Activated CD4-positive, alpha-beta T cell treated with anti-CD3 and anti-CD28 coated beads, Interleukin-2, amount 10 ng/mL, durations not matched to agents 7 days and 5 days (primary cell): ENCODE measurements at regions not wholly inside any gene's neighbourhood (a gene's known extent, or its start where the extent isn't known, plus 50 kb on each side); places are given as distances from the start of the nearest gene placed in this dataset.

ENCODE experiments used
- CTCF ChIA-PET: fragments of 350-600 bp; sonication (Branson Sonifier 250); formaldehyde crosslinking; loops from one replicate; lab custom pipeline; 2021; ENCODE audit warnings: antibody characterized with exemption; lab: Charles Lee
- POLR2A ChIA-PET: fragments of 350-600 bp; sonication (Branson Sonifier 250); formaldehyde crosslinking; loops from one replicate; lab custom pipeline; 2021; ENCODE audit warnings: antibody characterized with exemption; lab: Charles Lee
- DNase-seq: peaks from one replicate; pipeline ENCODE4 v3.0.0-alpha.2; 2020
- H3K27ac Mint-ChIP-seq: one replicate; pipeline ENCODE4 v1.8.0; 2021; ENCODE audit warnings: mild to moderate bottlenecking, moderate library complexity, mixed read lengths
- H3K27me3 Mint-ChIP-seq: one replicate; pipeline ENCODE4 v1.8.0; 2021; ENCODE audit warnings: mixed read lengths
- H3K36me3 Mint-ChIP-seq: one replicate; pipeline ENCODE4 v1.8.0; 2021; ENCODE audit warnings: low read depth, mixed read lengths
- H3K4me1 Mint-ChIP-seq: one replicate; pipeline ENCODE4 v1.8.0; 2021; ENCODE audit warnings: mixed read lengths
- H3K4me3 Mint-ChIP-seq: one replicate; pipeline ENCODE4 v1.8.0; 2021; ENCODE audit warnings: mild to moderate bottlenecking, moderate library complexity, mixed read lengths
- H3K9me3 Mint-ChIP-seq: one replicate; pipeline ENCODE4 v1.8.0; 2021; ENCODE audit warnings: mixed read lengths

GRCh38 chr2:18182861-18183260 lies 304.4 kb downstream of the KCNS3 start:
- Mint-ChIP-seq H3K4me3 (no peak overlapping the region), H3K36me3 (no peaks in the 10 kb centered on the region), H3K27me3 (peaks cover 2% of the 10 kb centered on the region), H3K4me1 (no peaks in the 10 kb centered on the region), H3K27ac (no peak overlapping the region), H3K9me3 (no peaks in the 10 kb centered on the region)
- ChIA-PET CTCF (no interaction called here), POLR2A (no interaction called here)
- DNase-seq = no peak

GRCh38 chr2:18180912-18181311 lies 302.4 kb downstream of the KCNS3 start:
- DNase-seq = no peak
- Mint-ChIP-seq H3K4me1 (no peaks in the 10 kb centered on the region), H3K9me3 (no peaks in the 10 kb centered on the region), H3K27me3 (peaks cover 2% of the 10 kb centered on the region), H3K36me3 (no peaks in the 10 kb centered on the region), H3K4me3 (no peak overlapping the region), H3K27ac (no peak overlapping the region)
- POLR2A ChIA-PET = no interaction called here
- CTCF ChIA-PET = no interaction called here

DNA sequence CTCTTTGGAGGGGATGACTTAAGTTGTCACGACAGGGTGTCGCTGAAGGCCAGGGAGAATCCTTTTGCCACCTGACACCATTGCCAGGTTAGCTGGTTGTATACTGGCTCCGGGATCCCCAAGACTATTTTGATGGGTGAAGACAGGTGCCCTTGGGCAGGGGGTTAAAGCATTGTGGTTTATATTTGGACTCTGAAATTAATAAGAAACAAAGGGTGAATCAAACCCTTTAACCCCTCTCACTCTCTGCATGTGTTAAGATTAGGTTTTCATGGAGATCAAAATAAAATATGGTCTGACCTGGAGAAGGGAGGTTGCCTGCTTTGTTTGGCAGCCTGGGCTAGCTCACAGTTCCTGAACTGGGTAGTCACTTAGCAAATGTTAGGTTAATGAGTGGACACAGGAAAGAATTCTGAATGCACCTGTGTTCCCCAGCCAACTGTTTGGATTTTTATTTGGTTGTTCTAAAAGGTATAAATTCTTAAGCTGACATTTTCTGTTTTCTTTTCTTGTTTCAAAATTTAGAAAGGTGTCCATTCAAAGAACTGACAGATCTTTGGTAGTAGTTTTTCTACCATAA lies 301.7 kb downstream of the KCNS3 start:
- POLR2A ChIA-PET = no interaction called here
- peaks cover 2% of the 10 kb centered on the region for H3K27me3 Mint-ChIP-seq
- CTCF ChIA-PET = no interaction called here
- H3K27ac Mint-ChIP-seq = no peak overlapping the region
- H3K9me3 Mint-ChIP-seq = no peaks in the 10 kb centered on the region
- no peaks in the 10 kb centered on the region for H3K4me1 Mint-ChIP-seq
- no peak overlapping the region for H3K4me3 Mint-ChIP-seq
- H3K36me3 Mint-ChIP-seq = no peaks in the 10 kb centered on the region
- DNase-seq = no peak

- peak; percentile 56 for DNase-seq
- no peak overlapping the region for H3K4me3 Mint-ChIP-seq
- POLR2A ChIA-PET = no interaction called here
- H3K27ac Mint-ChIP-seq = no peak overlapping the region
- no peaks in the 10 kb centered on the region for H3K36me3 Mint-ChIP-seq
- no peaks in the 10 kb centered on the region for H3K9me3 Mint-ChIP-seq
- CTCF ChIA-PET = no interaction called here
- H3K4me1 Mint-ChIP-seq = no peaks in the 10 kb centered on the region
- H3K27me3 Mint-ChIP-seq = peaks cover 2% of the 10 kb centered on the region
Observed at GRCh38 chr2:18178736-18179349, 300.4 kb downstream of the KCNS3 start.

DNA sequence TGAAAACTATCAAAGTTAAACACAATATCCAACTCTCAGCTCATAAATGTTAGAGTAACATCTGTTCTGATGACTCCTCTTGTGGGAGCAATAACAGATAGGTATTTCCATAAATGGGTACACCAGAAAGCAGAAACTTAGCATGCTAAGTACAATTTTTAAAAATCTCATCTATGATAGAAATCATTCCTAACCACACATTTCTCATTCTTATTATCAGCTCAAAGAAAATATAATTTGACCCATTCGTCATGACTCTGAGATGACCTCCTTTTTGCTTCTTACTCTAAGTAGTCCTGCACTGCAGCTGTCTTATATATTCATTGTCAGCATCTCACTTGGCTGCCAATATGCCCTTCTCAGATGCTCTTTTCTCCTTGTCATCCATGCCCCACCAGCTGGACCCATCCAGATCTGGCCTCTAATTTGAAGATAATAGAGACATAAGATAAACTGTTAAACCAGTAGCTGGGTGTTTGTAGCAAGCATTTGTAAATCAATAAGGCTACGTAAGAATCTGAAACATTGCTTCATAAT lies 298.3 kb downstream of the KCNS3 start:
- Mint-ChIP-seq H3K27me3 (peaks cover 2% of the 10 kb centered on the region), H3K4me3 (no peak overlapping the region), H3K27ac (no peak overlapping the region), H3K9me3 (no peaks in the 10 kb centered on the region), H3K36me3 (no peaks in the 10 kb centered on the region), H3K4me1 (no peaks in the 10 kb centered on the region)
- DNase-seq = no peak
- POLR2A ChIA-PET = no interaction called here
- CTCF ChIA-PET = no interaction called here

- no peaks in the 10 kb centered on the region for H3K36me3 Mint-ChIP-seq
- H3K4me3 Mint-ChIP-seq = no peak overlapping the region
- no peaks in the 10 kb centered on the region for H3K27me3 Mint-ChIP-seq
- DNase-seq = no peak
- no peak overlapping the region for H3K27ac Mint-ChIP-seq
- H3K9me3 Mint-ChIP-seq = no peaks in the 10 kb centered on the region
- POLR2A ChIA-PET = no interaction called here
- CTCF ChIA-PET = no interaction called here
- H3K4me1 Mint-ChIP-seq = no peaks in the 10 kb centered on the region
Observed at GRCh38 chr2:18172607-18173006, 294.1 kb downstream of the KCNS3 start.

GRCh38 chr2:18171191-18172139 lies 293.0 kb downstream of the KCNS3 start:
- Mint-ChIP-seq H3K9me3 (no peaks in the 10 kb centered on the region), H3K36me3 (no peaks in the 10 kb centered on the region)
- POLR2A ChIA-PET = no interaction called here

GRCh38 chr2:18170642-18171041 lies 292.2 kb downstream of the KCNS3 start:
- H3K27ac Mint-ChIP-seq = no peak overlapping the region
- no peak for DNase-seq
- CTCF ChIA-PET = no interaction called here
- no peaks in the 10 kb centered on the region for H3K36me3 Mint-ChIP-seq
- peaks cover 3% of the 10 kb centered on the region for H3K27me3 Mint-ChIP-seq
- POLR2A ChIA-PET = no interaction called here
- no peak overlapping the region for H3K4me3 Mint-ChIP-seq
- H3K9me3 Mint-ChIP-seq = no peaks in the 10 kb centered on the region
- no peaks in the 10 kb centered on the region for H3K4me1 Mint-ChIP-seq

More at GRCh38 chr2:18171191-18172139, 293.0 kb downstream of the KCNS3 start:
- no peak overlapping the region for H3K27ac Mint-ChIP-seq
- no peak for DNase-seq
- H3K27me3 Mint-ChIP-seq = peaks cover 3% of the 10 kb centered on the region
- H3K4me3 Mint-ChIP-seq = no peak overlapping the region
- CTCF ChIA-PET = no interaction called here
- H3K4me1 Mint-ChIP-seq = no peaks in the 10 kb centered on the region

DNA sequence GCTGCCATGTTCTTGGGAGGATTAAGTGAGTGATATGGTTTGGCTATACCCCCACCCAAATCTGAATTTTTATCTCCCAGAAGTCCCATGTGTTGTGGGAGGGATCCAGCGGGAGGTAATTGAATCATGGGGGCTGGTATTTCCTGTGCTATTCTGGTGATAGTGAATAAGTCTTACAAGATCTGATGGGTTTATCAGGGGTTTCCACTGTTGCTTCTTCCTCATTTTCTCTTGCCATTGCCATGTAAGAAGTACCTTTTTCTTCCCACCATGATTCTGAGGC lies 291.4 kb downstream of the KCNS3 start:
- no peaks in the 10 kb centered on the region for H3K36me3 Mint-ChIP-seq
- no peak overlapping the region for H3K27ac Mint-ChIP-seq
- no peak for DNase-seq
- no peaks in the 10 kb centered on the region for H3K9me3 Mint-ChIP-seq
- POLR2A ChIA-PET = no interaction called here
- CTCF ChIA-PET = no interaction called here
- no peaks in the 10 kb centered on the region for H3K4me1 Mint-ChIP-seq
- H3K4me3 Mint-ChIP-seq = no peak overlapping the region
- H3K27me3 Mint-ChIP-seq = peaks cover 4% of the 10 kb centered on the region

- no peaks in the 10 kb centered on the region for H3K9me3 Mint-ChIP-seq
- no peaks in the 10 kb centered on the region for H3K36me3 Mint-ChIP-seq
- DNase-seq = no peak
Observed at GRCh38 chr2:18169121-18169892, 290.8 kb downstream of the KCNS3 start.

GRCh38 chr2:18167871-18168270 lies 289.4 kb downstream of the KCNS3 start:
- Mint-ChIP-seq H3K27me3 (peaks cover 7% of the 10 kb centered on the region), H3K4me1 (no peaks in the 10 kb centered on the region), H3K9me3 (no peaks in the 10 kb centered on the region), H3K4me3 (no peak overlapping the region), H3K27ac (no peak overlapping the region), H3K36me3 (no peaks in the 10 kb centered on the region)
- ChIA-PET POLR2A (no interaction called here), CTCF (interaction anchor here (1.1 kb wide), 1 partner anchor 18 kb away, joined by 3 read pairs; no protein-coding TSS in a partner anchor)
- no peak for DNase-seq

More at GRCh38 chr2:18169121-18169892, 290.8 kb downstream of the KCNS3 start:
- H3K27ac Mint-ChIP-seq = no peak overlapping the region
- H3K27me3 Mint-ChIP-seq = peaks cover 5% of the 10 kb centered on the region
- H3K4me1 Mint-ChIP-seq = no peaks in the 10 kb centered on the region
- no peak overlapping the region for H3K4me3 Mint-ChIP-seq
- ChIA-PET CTCF (no interaction called here), POLR2A (no interaction called here)

GRCh38 chr2:18161681-18162080 lies 283.2 kb downstream of the KCNS3 start:
- no peak overlapping the region for H3K4me3 Mint-ChIP-seq
- ChIA-PET CTCF (no interaction called here), POLR2A (no interaction called here)
- no peaks in the 10 kb centered on the region for H3K36me3 Mint-ChIP-seq
- H3K27ac Mint-ChIP-seq = no peak overlapping the region
- H3K9me3 Mint-ChIP-seq = no peaks in the 10 kb centered on the region
- DNase-seq = no peak
- H3K27me3 Mint-ChIP-seq = peaks cover 5% of the 10 kb centered on the region
- no peaks in the 10 kb centered on the region for H3K4me1 Mint-ChIP-seq
